HCT116 (cell line): ENCODE measurements at regions not wholly inside any gene's neighbourhood (a gene's known extent, or its start where the extent isn't known, plus 50 kb on each side); places are given as distances from the start of the nearest gene placed in this dataset.

Experiments
- FOSL1 ChIP-seq: IDR thresholded peaks from 2 replicates; pipeline ENCODE4 v1.6.1; 2012; ENCODE audit warnings: low read depth
- POLR2A ChIP-seq: IDR thresholded peaks from 2 replicates; pipeline ENCODE4 v1.7.0; 2011; ENCODE audit warnings: borderline replicate concordance; ENCODE audit not compliant: insufficient read depth, insufficient read length; ENCODE audit errors: extremely low read depth
- POLR2AphosphoS5 ChIP-seq: IDR thresholded peaks from 2 replicates; pipeline ENCODE4 v1.6.1; 2011; ENCODE audit warnings: mild to moderate bottlenecking, low read depth, low read length, moderate library complexity
- RAD21 ChIP-seq: IDR thresholded peaks from 2 replicates; pipeline ENCODE4 v1.6.1; 2012; ENCODE audit warnings: low read depth, mild to moderate bottlenecking
- YY1 ChIP-seq: IDR thresholded peaks from 2 replicates; pipeline ENCODE4 v1.6.1; 2011; ENCODE audit warnings: low read length, low read depth, moderate library complexity, mild to moderate bottlenecking; ENCODE audit not compliant: insufficient replicate concordance; ENCODE audit errors: extremely low read depth
- ZNF274 ChIP-seq: fragments of 200-500 bp; sonication (Bioruptor generic); IDR thresholded peaks from 2 replicates; pipeline ENCODE4 v1.6.1; 2014; ENCODE audit warnings: mild to moderate bottlenecking, low read depth, low read length, inconsistent platforms
- TF ChIP-seq, protein P1 (sequence below), 3 experiments: fragments of 200-600 bp in 1 of 3; sonication (generic) in 1 of 3; IDR thresholded peaks in 2 of 3; conservative IDR thresholded peaks in 1 of 3; 2 replicates each; pipeline ENCODE4 v1.5.1; 2012 to 2017; ENCODE audit warnings: low read depth in 2 of 3, low read length in 2 of 3, antibody characterized with exemption in 1 of 3, borderline replicate concordance in 1 of 3, control low read depth in 1 of 3, mild to moderate bottlenecking in 1 of 3, mixed read lengths in 1 of 3, mixed run types in 1 of 3, moderate library complexity in 1 of 3; ENCODE audit not compliant: insufficient read depth in 1 of 3
- TF ChIP-seq, protein P2 (sequence below): IDR thresholded peaks from 2 replicates; pipeline ENCODE4 v1.6.1; 2012; ENCODE audit warnings: low read depth

- TF ChIP-seq POLR2A: no peak
- TF ChIP-seq POLR2AphosphoS5: no peak
- TF ChIP-seq, protein P1, sequence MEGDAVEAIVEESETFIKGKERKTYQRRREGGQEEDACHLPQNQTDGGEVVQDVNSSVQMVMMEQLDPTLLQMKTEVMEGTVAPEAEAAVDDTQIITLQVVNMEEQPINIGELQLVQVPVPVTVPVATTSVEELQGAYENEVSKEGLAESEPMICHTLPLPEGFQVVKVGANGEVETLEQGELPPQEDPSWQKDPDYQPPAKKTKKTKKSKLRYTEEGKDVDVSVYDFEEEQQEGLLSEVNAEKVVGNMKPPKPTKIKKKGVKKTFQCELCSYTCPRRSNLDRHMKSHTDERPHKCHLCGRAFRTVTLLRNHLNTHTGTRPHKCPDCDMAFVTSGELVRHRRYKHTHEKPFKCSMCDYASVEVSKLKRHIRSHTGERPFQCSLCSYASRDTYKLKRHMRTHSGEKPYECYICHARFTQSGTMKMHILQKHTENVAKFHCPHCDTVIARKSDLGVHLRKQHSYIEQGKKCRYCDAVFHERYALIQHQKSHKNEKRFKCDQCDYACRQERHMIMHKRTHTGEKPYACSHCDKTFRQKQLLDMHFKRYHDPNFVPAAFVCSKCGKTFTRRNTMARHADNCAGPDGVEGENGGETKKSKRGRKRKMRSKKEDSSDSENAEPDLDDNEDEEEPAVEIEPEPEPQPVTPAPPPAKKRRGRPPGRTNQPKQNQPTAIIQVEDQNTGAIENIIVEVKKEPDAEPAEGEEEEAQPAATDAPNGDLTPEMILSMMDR (IDR thresholded peaks at IDR 0.05 in 2 of 3, conservative IDR thresholded peaks at IDR 0.05 in 1 of 3; ENCODE audit: borderline replicate concordance in 1 of 3, insufficient read depth in 1 of 3, low read depth in 2 of 3, low read length in 2 of 3): no peak
- TF ChIP-seq FOSL1: no peak
- TF ChIP-seq, protein P2, sequence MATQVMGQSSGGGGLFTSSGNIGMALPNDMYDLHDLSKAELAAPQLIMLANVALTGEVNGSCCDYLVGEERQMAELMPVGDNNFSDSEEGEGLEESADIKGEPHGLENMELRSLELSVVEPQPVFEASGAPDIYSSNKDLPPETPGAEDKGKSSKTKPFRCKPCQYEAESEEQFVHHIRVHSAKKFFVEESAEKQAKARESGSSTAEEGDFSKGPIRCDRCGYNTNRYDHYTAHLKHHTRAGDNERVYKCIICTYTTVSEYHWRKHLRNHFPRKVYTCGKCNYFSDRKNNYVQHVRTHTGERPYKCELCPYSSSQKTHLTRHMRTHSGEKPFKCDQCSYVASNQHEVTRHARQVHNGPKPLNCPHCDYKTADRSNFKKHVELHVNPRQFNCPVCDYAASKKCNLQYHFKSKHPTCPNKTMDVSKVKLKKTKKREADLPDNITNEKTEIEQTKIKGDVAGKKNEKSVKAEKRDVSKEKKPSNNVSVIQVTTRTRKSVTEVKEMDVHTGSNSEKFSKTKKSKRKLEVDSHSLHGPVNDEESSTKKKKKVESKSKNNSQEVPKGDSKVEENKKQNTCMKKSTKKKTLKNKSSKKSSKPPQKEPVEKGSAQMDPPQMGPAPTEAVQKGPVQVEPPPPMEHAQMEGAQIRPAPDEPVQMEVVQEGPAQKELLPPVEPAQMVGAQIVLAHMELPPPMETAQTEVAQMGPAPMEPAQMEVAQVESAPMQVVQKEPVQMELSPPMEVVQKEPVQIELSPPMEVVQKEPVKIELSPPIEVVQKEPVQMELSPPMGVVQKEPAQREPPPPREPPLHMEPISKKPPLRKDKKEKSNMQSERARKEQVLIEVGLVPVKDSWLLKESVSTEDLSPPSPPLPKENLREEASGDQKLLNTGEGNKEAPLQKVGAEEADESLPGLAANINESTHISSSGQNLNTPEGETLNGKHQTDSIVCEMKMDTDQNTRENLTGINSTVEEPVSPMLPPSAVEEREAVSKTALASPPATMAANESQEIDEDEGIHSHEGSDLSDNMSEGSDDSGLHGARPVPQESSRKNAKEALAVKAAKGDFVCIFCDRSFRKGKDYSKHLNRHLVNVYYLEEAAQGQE: no peak
- no peak for TF ChIP-seq ZNF274
- TF ChIP-seq YY1: no peak
- no peak for TF ChIP-seq RAD21
Measured at GRCh38 chr6:12472601-12473038, 182.5 kb downstream of the EDN1 start.
